ENCODE measurements at regions not wholly inside any gene's neighbourhood (a gene's known extent, or its start where the extent isn't known, plus 50 kb on each side); places are given as distances from the start of the nearest gene placed in this dataset.

GRCh38 chr15:94119298-94119811, 112.0 kb upstream of the MCTP2 start:
- Mint-ChIP-seq H3K4me3 (no peak overlapping the region), H3K36me3 (ENCODE audit: low read depth) (no peaks in the 10 kb centered on the region), H3K4me1 (peaks cover 10% of the 10 kb centered on the region), H3K27ac (no peak overlapping the region), H3K9me3 (peaks cover 6% of the 10 kb centered on the region), H3K27me3 (ENCODE audit: low read depth, poor library complexity) (peaks cover 3% of the 10 kb centered on the region)
- TF ChIP-seq CTCF (IDR thresholded peaks at IDR 0.05), result no peak
- DNase-seq, result peak; percentile 16

DNA sequence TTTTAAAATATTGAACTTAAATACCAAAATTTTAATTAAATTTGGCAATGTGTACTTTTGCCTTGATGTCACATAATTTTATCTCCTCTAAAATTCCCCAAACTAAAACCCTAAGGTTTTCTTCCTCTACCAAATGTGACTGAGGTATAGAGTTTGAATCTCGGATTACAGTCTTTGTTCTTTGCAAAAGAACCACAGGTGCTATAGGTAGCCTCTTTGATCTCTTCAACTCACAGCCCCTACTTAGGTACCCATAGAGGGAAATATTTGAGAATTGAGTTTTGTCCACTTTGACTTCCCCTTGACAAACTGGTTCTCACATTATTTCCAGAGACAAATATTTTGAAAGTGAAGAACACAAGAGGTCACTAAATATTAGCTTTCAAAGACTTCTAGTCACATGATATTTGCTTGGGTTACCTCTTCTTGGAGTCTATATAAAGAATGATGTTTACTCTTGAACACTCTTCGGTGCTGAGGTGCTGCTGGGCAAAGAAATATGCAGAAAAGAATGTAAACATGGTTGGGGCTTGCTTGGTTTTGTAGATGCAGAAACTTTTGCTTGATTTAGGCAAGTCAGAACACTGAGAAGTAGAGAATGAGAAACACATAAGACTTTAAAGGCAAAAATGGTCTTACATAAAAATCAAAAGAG, 120.8 kb upstream of the MCTP2 start:
- no peak for DNase-seq
- Mint-ChIP-seq H3K27ac (no peak overlapping the region), H3K4me1 (peaks cover 12% of the 10 kb centered on the region), H3K9me3 (peaks cover 6% of the 10 kb centered on the region), H3K36me3 (ENCODE audit: low read depth) (no peaks in the 10 kb centered on the region), H3K4me3 (no peak overlapping the region), H3K27me3 (ENCODE audit: low read depth, poor library complexity) (peaks cover 8% of the 10 kb centered on the region)
- no peak for TF ChIP-seq CTCF (IDR thresholded peaks at IDR 0.05)

- peaks cover 14% of the 10 kb centered on the region for H3K4me1 Mint-ChIP-seq
- TF ChIP-seq CTCF (IDR thresholded peaks at IDR 0.05), result no peak
- DNase-seq, result no peak
- no peak overlapping the region for H3K27ac Mint-ChIP-seq
- no peak overlapping the region for H3K4me3 Mint-ChIP-seq
- H3K9me3 Mint-ChIP-seq, result peaks cover 15% of the 10 kb centered on the region
- no peaks in the 10 kb centered on the region for H3K27me3 Mint-ChIP-seq (ENCODE audit: low read depth, poor library complexity)
- H3K36me3 Mint-ChIP-seq (ENCODE audit: low read depth), result no peaks in the 10 kb centered on the region
Measured at GRCh38 chr15:94107652-94108051, 123.7 kb upstream of the MCTP2 start.

DNA sequence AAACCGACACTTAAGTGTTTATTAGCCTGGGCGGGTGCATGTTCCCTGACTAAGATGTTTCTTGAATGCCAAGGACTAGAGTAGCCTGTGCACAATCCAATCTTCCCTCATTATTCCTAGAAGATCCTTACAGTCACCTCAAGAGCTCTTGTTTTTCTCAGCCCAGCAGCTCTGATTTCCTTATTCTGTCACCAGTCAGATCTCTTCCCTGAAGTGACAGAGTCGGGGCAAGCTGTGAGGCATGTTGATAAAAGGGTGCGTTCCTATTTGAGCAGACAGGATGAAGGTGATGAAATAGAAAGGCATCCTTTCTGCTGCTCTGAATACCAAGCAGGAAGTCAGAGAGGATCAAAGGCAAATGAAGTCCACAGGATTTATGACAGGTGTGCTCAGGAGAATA, 125.6 kb upstream of the MCTP2 start:
- Mint-ChIP-seq H3K4me1 (peaks cover 11% of the 10 kb centered on the region), H3K9me3 (peaks cover 15% of the 10 kb centered on the region), H3K27ac (peak overlapping the region; percentile 6), H3K36me3 (ENCODE audit: low read depth) (no peaks in the 10 kb centered on the region), H3K27me3 (ENCODE audit: low read depth, poor library complexity) (no peaks in the 10 kb centered on the region), H3K4me3 (no peak overlapping the region)
- no peak for TF ChIP-seq CTCF (IDR thresholded peaks at IDR 0.05)
- no peak for DNase-seq

DNA sequence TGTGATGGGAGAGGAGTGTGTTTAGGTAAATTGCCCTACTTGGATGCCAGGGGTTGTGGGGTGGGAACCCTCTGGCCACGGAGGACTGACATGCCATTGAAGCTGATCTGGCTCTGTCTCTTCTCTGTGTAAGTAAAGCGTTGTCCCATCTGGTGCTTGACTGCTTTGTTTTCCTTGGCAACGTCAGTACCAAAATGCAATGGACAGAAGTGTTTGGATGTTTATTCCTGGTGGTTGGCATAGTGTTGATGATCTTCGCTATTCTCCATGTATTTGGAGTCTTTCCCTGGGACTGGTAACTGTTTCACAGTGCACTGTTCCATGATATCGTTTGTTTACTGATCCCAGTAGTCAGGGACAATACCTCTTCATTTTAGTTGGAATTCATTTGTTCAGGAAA, 130.5 kb upstream of the MCTP2 start:
- peaks cover 15% of the 10 kb centered on the region for H3K9me3 Mint-ChIP-seq
- no peak for TF ChIP-seq CTCF (IDR thresholded peaks at IDR 0.05)
- no peak overlapping the region for H3K4me3 Mint-ChIP-seq
- peaks cover under 1% of the 10 kb centered on the region for H3K27me3 Mint-ChIP-seq (ENCODE audit: low read depth, poor library complexity)
- H3K36me3 Mint-ChIP-seq (ENCODE audit: low read depth), result no peaks in the 10 kb centered on the region
- H3K27ac Mint-ChIP-seq, result no peak overlapping the region
- DNase-seq, result no peak
- H3K4me1 Mint-ChIP-seq, result peaks cover 5% of the 10 kb centered on the region

GRCh38 chr15:94099574-94099960, 131.8 kb upstream of the MCTP2 start:
- Mint-ChIP-seq H3K4me1 (no peaks in the 10 kb centered on the region), H3K27ac (no peak overlapping the region), H3K36me3 (ENCODE audit: low read depth) (no peaks in the 10 kb centered on the region), H3K9me3 (peaks cover 14% of the 10 kb centered on the region), H3K27me3 (ENCODE audit: low read depth, poor library complexity) (peaks cover 3% of the 10 kb centered on the region), H3K4me3 (no peak overlapping the region)
- DNase-seq, result no peak
- TF ChIP-seq CTCF (IDR thresholded peaks at IDR 0.05), result no peak

Data from nephron progenitor cell (in vitro differentiated cells).